Transverse colon (tissue), 4 donors: ENCODE measurements at regions not wholly inside any gene's neighbourhood (a gene's known extent, or its start where the extent isn't known, plus 50 kb on each side); places are given as distances from the start of the nearest gene placed in this dataset.

Experiments used
- DNase-seq: peaks from one replicate; pipeline ENCODE4 v3.0.0-alpha.2; 2019
- H3K27ac ChIP-seq, 4 donors: fragments of 200-600 bp; sonication (generic); 2 replicates each; pipeline ENCODE4 v1.5.1; 2016 to 2018; ENCODE audit warnings: inconsistent platforms in 4 of 4
- H3K27me3 ChIP-seq: fragments of 200-600 bp; sonication (generic); 2 replicates; pipeline ENCODE4 v1.5.1; 2017; ENCODE audit warnings: inconsistent platforms
- H3K36me3 ChIP-seq, 4 donors: fragments of 200-600 bp; sonication (generic); 2 replicates each; pipeline ENCODE4 v1.5.1; 2017 to 2019; ENCODE audit warnings: inconsistent platforms in 4 of 4
- H3K4me1 ChIP-seq, 4 donors: fragments of 200-600 bp; sonication (generic); 2 replicates each; pipeline ENCODE4 v1.5.1; 2017 to 2020; ENCODE audit warnings: inconsistent platforms in 4 of 4
- H3K4me3 ChIP-seq, 4 donors: fragments of 200-600 bp; sonication (generic); 1 replicate in 1 of 4; 2 replicates in 3 of 4; pipeline versions ENCODE4 v1.5.1 to v1.6.1; 2017 to 2019; ENCODE audit warnings: inconsistent platforms in 4 of 4
- H3K9me3 ChIP-seq, 2 donors: fragments of 200-600 bp; sonication (generic); 2 replicates each; pipeline ENCODE4 v1.5.1; 2017 to 2019; ENCODE audit warnings: inconsistent platforms in 2 of 2
- CTCF ChIP-seq, 5 experiments: fragments of 200-600 bp in 3 of 5; fragments of 450-650 bp in 2 of 5; sonication (generic) in 3 of 5; IDR thresholded peaks; 1 replicate in 2 of 5; 2 replicates in 3 of 5; pipeline ENCODE4 v1.5.1; 2016 to 2017; ENCODE audit warnings: antibody characterized with exemption in 5 of 5, inconsistent platforms in 3 of 5, mild to moderate bottlenecking in 2 of 5, moderate library complexity in 1 of 5
- EP300 ChIP-seq: sonication (generic); formaldehyde crosslinking; IDR thresholded peaks from one replicate; pipeline ENCODE4 v1.6.1; 2017; ENCODE audit warnings: antibody characterized with exemption, low read depth
- POLR2A ChIP-seq: fragments of 450-650 bp; IDR thresholded peaks from one replicate; pipeline ENCODE4 v1.6.1; 2016; ENCODE audit warnings: antibody characterized with exemption, mild to moderate bottlenecking, moderate library complexity
- POLR2AphosphoS5 ChIP-seq, 3 donors: sonication (generic); formaldehyde crosslinking; IDR thresholded peaks; one replicate each; pipeline ENCODE4 v1.6.1; 2016; ENCODE audit warnings: antibody characterized with exemption in 3 of 3
- WGBS, 2 donors: methylation state at CpG; one replicate each; pipeline ENCODE4 v1.1.5; 2018; ENCODE audit warnings: low coverage in 1 of 2; 5-methylcytosine and 5-hydroxymethylcytosine counted together
- in situ Hi-C, 4 donors: fragments of 200-750 bp; cut with MboI; loops; one replicate each; pipeline versions ENCODE4 v1.15.0 to v1.15.1; 2017; ENCODE audit warnings: low sequenced_read_pairs in 3 of 4, low pct_ligation_motif_present in 1 of 4, low pct_unique_long_range_greater_than_20kb in 1 of 4
- intact Hi-C: fragments of 100-400 bp; cut with DNase I; formaldehyde crosslinking; loops from one replicate; pipeline ENCODE4 v1.15.1; 2023; ENCODE audit warnings: low total_unique reads

- TF ChIP-seq EP300 = no peak
- no peak for TF ChIP-seq CTCF (IDR thresholded peaks at IDR 0.05)
- TF ChIP-seq POLR2AphosphoS5 (IDR thresholded peaks at IDR 0.05) = no peak
- TF ChIP-seq POLR2A = no peak
- H3K27me3 ChIP-seq = no peaks in the 10 kb centered on the region
- no peaks in the 10 kb centered on the region for H3K36me3 ChIP-seq
- no peaks in the 10 kb centered on the region for H3K9me3 ChIP-seq
- DNase-seq = no peak
- intact Hi-C loops = no loop called here
- no peaks in the 10 kb centered on the region for H3K4me1 ChIP-seq
- in situ Hi-C loops = no loop called here
- H3K4me3 ChIP-seq = no peak overlapping the region
- no peak overlapping the region for H3K27ac ChIP-seq
Observed at GRCh38 chr7:46411236-46411635, 490.2 kb upstream of the IGFBP3 start.

- no peaks in the 10 kb centered on the region for H3K9me3 ChIP-seq
- H3K4me3 ChIP-seq = no peak overlapping the region
- TF ChIP-seq CTCF (IDR thresholded peaks at IDR 0.05) (no peak), POLR2AphosphoS5 (IDR thresholded peaks at IDR 0.05) (no peak), EP300 (no peak), POLR2A (no peak)
- in situ Hi-C loops = no loop called here
- no peaks in the 10 kb centered on the region for H3K4me1 ChIP-seq
- intact Hi-C loops = no loop called here
- no peaks in the 10 kb centered on the region for H3K36me3 ChIP-seq
- no peak for DNase-seq
- no peaks in the 10 kb centered on the region for H3K27me3 ChIP-seq
- WGBS, 2 donors = 63 to 65% methylated on average over 1 of the region's 1 CpG
- H3K27ac ChIP-seq = no peak overlapping the region
Observed at GRCh38 chr7:46407125-46407524, 486.1 kb upstream of the IGFBP3 start.

- H3K4me1 ChIP-seq = no peaks in the 10 kb centered on the region
- H3K27me3 ChIP-seq = no peaks in the 10 kb centered on the region
- WGBS, 2 donors = 64 to 94% methylated on average over 3 of the region's 3 CpGs
- no peaks in the 10 kb centered on the region for H3K36me3 ChIP-seq
- TF ChIP-seq EP300 = no peak
- TF ChIP-seq POLR2A = no peak
- in situ Hi-C loops = no loop called here
- no peak for DNase-seq
- H3K4me3 ChIP-seq = no peak overlapping the region
- peaks cover 0 to 3% of the 10 kb centered on the region in 2 donors for H3K9me3 ChIP-seq
- intact Hi-C loops = loop anchor here (10.0 kb wide), 1 partner anchor 177 kb away; no protein-coding TSS in a partner anchor
- H3K27ac ChIP-seq = no peak overlapping the region
Observed at GRCh38 chr7:46397591-46397990, 476.5 kb upstream of the IGFBP3 start.

GRCh38 chr7:46396481-46396880 lies 475.4 kb upstream of the IGFBP3 start:
- H3K36me3 ChIP-seq = no peaks in the 10 kb centered on the region
- no peaks in the 10 kb centered on the region for H3K27me3 ChIP-seq
- 69% methylated on average over 7 of the region's 7 CpGs; no CpG with 5 or more reads in 1 of the 2 donors for WGBS, 2 donors
- no peak for DNase-seq
- in situ Hi-C loops = no loop called here
- H3K9me3 ChIP-seq = peaks cover 0 to 3% of the 10 kb centered on the region in 2 donors
- H3K4me1 ChIP-seq = peaks cover 0 to 8% (median 2%) of the 10 kb centered on the region in 4 donors
- H3K27ac ChIP-seq = no peak overlapping the region
- intact Hi-C loops = loop anchor here (10.0 kb wide), 1 partner anchor 178 kb away; no protein-coding TSS in a partner anchor
- TF ChIP-seq EP300 (no peak), POLR2AphosphoS5 (IDR thresholded peaks at IDR 0.05) (no peak), POLR2A (no peak), CTCF (IDR thresholded peaks at IDR 0.05) (no peak)
- H3K4me3 ChIP-seq = no peak overlapping the region

- in situ Hi-C loops = no loop called here
- H3K27ac ChIP-seq = no peak overlapping the region
- intact Hi-C loops = loop anchor here (10.0 kb wide), 1 partner anchor 182 kb away; no protein-coding TSS in a partner anchor
- peaks cover 0 to 15% (median 2%) of the 10 kb centered on the region in 4 donors for H3K4me1 ChIP-seq
- H3K9me3 ChIP-seq = no peaks in the 10 kb centered on the region
- DNase-seq = no peak
- WGBS, 2 donors = 60 to 85% methylated on average over 3 of the region's 3 CpGs
- H3K4me3 ChIP-seq = no peak overlapping the region
- H3K27me3 ChIP-seq = no peaks in the 10 kb centered on the region
- TF ChIP-seq POLR2A = no peak
- TF ChIP-seq POLR2AphosphoS5 (IDR thresholded peaks at IDR 0.05) = no peak
- TF ChIP-seq CTCF (IDR thresholded peaks at IDR 0.05) = no peak
- no peak for TF ChIP-seq EP300
- no peaks in the 10 kb centered on the region for H3K36me3 ChIP-seq
Observed at GRCh38 chr7:46393142-46393541, 472.1 kb upstream of the IGFBP3 start.
